ENCODE measurements at regions not wholly inside any gene's neighbourhood (a gene's known extent, or its start where the extent isn't known, plus 50 kb on each side); places are given as distances from the start of the nearest gene placed in this dataset.

- no peak for ATAC-seq
These were observed 176.1 kb downstream of the INSIG2 start for GRCh38 chr2:118264232-118264990.

DNA sequence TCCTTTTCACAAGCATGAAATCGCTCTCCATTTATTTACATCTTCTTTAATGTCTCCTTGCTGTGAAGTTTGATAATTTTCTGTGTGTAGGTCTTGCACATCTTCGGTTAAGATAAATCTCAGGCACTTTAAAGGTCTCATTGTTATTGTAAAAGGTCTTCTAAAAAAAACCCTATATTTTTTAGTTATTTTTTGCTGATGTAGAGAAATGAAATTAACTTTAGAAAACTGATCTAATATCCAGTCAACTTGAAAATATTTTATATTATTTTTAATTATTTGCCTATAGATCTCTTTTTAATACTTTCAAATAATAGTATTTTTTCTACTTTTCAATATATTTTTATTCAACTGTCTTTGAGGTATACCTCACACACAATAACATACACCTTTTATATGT is 169.4 kb downstream of the INSIG2 start:
- ATAC-seq = no peak

- no peak for ATAC-seq
These were observed 167.6 kb downstream of the INSIG2 start for GRCh38 chr2:118255771-118256372.

DNA sequence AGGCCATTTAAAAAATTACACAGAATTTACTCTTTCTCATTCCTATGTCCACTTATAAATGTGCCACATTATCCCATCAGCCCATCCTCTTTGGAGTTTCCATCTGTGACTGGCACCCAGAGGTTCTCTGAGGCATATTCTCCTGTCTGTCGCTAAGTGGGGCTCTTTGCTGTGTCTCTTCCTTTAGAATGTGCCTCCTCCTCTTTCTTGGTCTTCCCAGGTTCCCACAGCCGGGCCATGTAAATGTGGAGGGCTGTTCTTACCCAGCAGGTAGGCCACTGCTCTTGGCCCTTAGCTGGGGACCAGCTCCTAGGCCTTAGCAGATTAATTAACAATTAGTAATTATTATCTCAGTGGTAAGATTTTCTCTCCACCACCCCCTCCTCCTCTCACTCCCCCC is 167.0 kb downstream of the INSIG2 start:
- no peak for ATAC-seq

- ATAC-seq = no peak
These were observed 165.8 kb downstream of the INSIG2 start for GRCh38 chr2:118254116-118254515.

DNA sequence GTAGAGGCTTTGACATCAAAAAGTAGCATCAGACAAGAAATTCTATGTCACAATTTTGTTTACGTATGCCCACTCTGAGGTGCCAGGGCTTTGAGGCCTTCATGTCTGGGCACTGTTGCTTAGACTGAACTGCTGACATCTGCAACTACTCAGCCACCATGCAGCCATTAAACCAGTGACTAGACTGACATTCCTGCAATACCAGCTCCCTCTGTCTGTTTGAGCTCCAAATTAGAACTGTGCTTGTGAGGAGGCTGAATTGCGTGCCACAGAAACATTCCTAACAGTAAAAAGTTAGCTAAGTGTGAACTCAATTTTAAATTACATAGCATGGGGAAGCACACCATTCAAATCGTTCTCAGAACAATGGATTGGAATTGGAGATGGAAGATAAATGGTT is 163.2 kb downstream of the INSIG2 start:
- ATAC-seq = no peak

DNA sequence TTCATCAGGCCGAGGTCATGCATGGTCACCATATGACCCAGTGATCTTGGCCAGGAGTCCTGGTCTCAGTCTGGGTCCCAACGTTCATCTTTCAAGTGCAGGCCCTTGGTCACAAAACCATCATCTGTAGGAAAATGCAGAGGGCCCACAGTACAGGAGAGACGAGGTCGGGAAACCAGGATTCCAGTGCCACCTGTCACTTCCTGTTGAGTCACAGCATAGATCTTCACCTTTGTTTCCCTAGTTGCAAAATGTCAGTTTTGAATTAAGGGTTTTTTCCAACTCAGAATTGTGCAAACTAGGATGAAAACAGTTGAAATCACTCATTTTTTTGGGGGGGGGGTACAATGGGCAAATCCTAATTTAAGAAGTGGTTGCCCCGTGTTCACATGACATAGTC is 162.2 kb downstream of the INSIG2 start:
- ATAC-seq = no peak

DNA sequence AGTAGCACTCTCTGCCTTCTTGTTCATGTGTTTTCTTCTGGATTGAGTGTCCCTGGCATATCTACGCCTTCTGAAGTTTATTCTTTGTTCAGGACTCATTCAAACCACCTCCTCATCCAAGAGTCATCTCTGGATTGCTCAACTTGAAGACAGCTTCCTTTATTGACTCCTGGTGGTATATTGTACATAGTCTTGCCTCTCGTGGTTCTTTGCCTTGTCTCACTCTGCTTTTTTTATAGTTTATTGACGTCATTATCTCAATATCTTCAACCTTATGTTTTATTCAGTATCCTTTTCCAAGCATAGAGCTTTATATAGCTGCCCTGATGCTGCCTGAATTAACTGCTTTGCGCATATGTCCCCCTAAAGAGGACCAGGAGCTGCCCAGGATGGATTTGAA is 161.7 kb downstream of the INSIG2 start:
- no peak for ATAC-seq

DNA sequence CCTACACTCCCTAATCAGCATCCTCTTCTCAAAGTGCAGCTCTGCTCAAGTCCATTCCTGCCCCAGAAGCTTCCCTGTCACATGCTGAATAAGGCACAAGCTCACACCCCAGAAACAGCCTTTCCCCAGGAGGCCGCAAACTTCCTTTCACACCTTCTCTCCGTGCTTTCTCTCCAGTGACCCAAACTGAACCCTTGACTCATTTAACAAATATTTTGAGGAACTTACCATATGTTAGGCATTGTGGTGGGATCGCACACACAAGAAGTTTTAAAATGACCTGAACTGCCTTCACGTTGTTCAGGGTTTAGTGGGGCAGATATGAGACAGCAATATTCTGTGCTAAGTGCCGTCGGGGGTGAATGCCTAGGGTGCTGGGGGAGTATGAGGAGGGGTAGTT is 161.3 kb downstream of the INSIG2 start:
- no peak for ATAC-seq

- ATAC-seq = no peak
These were observed 158.5 kb downstream of the INSIG2 start for GRCh38 chr2:118246726-118247125.

DNA sequence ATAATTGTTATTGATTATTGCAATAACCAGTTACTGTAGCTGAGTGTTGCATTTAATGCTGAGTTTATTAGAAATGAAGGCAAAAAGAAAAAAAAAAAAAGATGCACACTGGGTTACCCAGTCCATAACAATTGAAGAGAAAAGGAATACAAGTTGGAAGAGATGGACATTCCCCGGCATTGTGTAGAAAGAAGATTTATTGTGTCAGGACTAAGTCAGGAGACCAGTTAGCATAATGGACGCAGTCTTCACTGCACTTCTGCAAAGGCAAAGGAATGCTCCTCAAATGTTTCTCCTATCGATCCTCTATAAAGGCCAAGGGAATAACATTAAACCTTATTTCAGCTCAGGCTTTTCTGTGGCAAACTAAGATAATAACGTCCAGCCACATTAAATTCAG is 157.8 kb downstream of the INSIG2 start:
- no peak for ATAC-seq

- ATAC-seq = no peak
These were observed 156.4 kb downstream of the INSIG2 start for GRCh38 chr2:118244686-118245085.

- ATAC-seq = no peak
These were observed 154.8 kb downstream of the INSIG2 start for GRCh38 chr2:118243031-118243430.

GRCh38 chr2:118242216-118242615 is 153.9 kb downstream of the INSIG2 start:
- ATAC-seq = no peak

- ATAC-seq = no peak
These were observed 152.9 kb downstream of the INSIG2 start for GRCh38 chr2:118241128-118241527.

DNA sequence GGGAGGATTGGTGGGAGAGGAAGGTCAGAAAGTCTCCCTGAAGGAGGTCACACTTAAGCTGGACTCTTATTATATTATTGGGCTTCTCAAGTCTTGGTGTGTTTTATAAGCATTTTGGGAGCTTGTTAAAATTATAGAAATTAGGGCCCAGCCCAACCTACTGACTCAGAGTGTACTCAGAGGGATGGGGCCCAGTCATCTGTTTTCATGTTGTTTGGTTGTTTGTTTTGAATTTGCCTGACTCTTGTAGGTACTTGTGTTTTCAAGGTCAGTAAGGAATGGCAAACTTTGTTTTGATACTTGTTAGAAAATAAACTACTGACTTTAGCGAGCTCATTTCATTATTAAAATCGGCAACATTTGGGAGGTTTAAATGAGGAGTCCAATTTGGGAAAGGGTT is 152.0 kb downstream of the INSIG2 start:
- ATAC-seq = no peak

GRCh38 chr2:118239284-118239683 is 151.0 kb downstream of the INSIG2 start:
- no peak for ATAC-seq

- ATAC-seq = no peak
These were observed 149.2 kb downstream of the INSIG2 start for GRCh38 chr2:118237451-118237850.

GRCh38 chr2:118232796-118233195 is 144.5 kb downstream of the INSIG2 start:
- no peak for ATAC-seq

- no peak for ATAC-seq
These were observed 144.1 kb downstream of the INSIG2 start for GRCh38 chr2:118232391-118232790.

GRCh38 chr2:118231759-118232158 is 143.5 kb downstream of the INSIG2 start:
- ATAC-seq = no peak

- ATAC-seq = no peak
These were observed 139.6 kb downstream of the INSIG2 start for GRCh38 chr2:118227698-118228508.

DNA sequence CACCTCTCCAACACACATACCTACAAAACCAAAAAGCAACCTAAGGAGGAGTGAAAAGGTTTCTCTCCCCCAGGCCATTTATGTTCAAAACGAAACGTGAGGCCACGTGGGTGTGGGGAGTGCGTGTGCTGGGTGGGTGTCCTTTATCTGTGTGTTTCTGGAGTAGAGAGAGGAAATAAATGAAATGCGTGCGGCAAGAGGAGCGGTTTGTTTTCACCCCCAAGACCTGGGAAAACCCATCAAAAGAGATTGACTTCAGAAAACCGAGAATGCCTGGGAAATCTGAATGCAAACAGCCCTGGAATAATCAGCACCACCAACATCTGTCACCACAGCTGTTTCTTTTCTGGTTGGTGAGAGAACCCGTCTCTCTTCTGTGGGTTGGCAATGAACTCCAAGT is 137.4 kb downstream of the INSIG2 start:
- no peak for ATAC-seq

GRCh38 chr2:118224895-118225311 is 136.6 kb downstream of the INSIG2 start:
- ATAC-seq = no peak

Data from activated CD4-positive, CD25-positive, alpha-beta regulatory T cell treated with anti-CD3 and anti-CD28 coated beads, Interleukin-2, amount 50 U/mL, for 24 hours (primary cell).